OCI-LY7 (cell line): ENCODE measurements at regions not wholly inside any gene's neighbourhood (a gene's known extent, or its start where the extent isn't known, plus 50 kb on each side); places are given as distances from the start of the nearest gene placed in this dataset.

Experiments
- BruUV-seq: library from RNA; stranded (reverse); fragments of 400-500 nt; replicated peaks from 2 replicates; lab custom pipeline; 2021; lab: Mats Ljungman, UMichigan
- CTCF ChIA-PET: fragments of 300-600 bp; sonication (Branson Sonifier 250); formaldehyde crosslinking; loops from one replicate; lab custom pipeline; 2022; ENCODE audit warnings: antibody characterized with exemption; ENCODE audit not compliant: unreplicated experiment; lab: Charles Lee
- POLR2A ChIA-PET: fragments of 300-600 bp; sonication (Branson Sonifier 250); formaldehyde crosslinking; loops from one replicate; lab custom pipeline; 2022; ENCODE audit warnings: antibody characterized with exemption; lab: Charles Lee
- DNase-seq: peaks from one replicate; pipeline ENCODE4 v3.0.0-alpha.2; 2015; ENCODE audit warnings: low spot score
- H2AFZ ChIP-seq: fragments of 200-600 bp; sonication (generic), shearing (Covaris generic); 2 replicates; pipeline ENCODE4 v1.6.1; 2014; ENCODE audit warnings: mild to moderate bottlenecking, antibody characterized with exemption, low read length, moderate library complexity
- H3K27ac ChIP-seq: fragments of 200-600 bp; sonication (generic); 2 replicates; pipeline ENCODE4 v1.5.1; 2014; ENCODE audit warnings: mixed run types, low read depth, mild to moderate bottlenecking, moderate library complexity, low read length, inconsistent platforms; ENCODE audit not compliant: poor library complexity, severe bottlenecking
- H3K36me3 ChIP-seq: fragments of 200-600 bp; sonication (generic); 2 replicates; pipeline ENCODE4 v1.6.1; 2014; ENCODE audit warnings: mild to moderate bottlenecking, antibody characterized with exemption, low read length, moderate library complexity, mixed read lengths; ENCODE audit not compliant: insufficient read depth
- H3K4me1 ChIP-seq: fragments of 200-600 bp; sonication (generic); 2 replicates; pipeline ENCODE4 v1.5.1; 2014; ENCODE audit warnings: mild to moderate bottlenecking, low read length; ENCODE audit not compliant: insufficient read depth, poor library complexity, severe bottlenecking
- H3K4me2 ChIP-seq: fragments of 200-600 bp; sonication (generic); 2 replicates; pipeline ENCODE4 v1.6.1; 2014; ENCODE audit warnings: mild to moderate bottlenecking, low read length
- H3K4me3 ChIP-seq: fragments of 200-600 bp; sonication (generic); 2 replicates; pipeline ENCODE4 v1.5.1; 2014; ENCODE audit warnings: mild to moderate bottlenecking, low read depth, low read length; ENCODE audit not compliant: poor library complexity, severe bottlenecking
- H3K79me2 ChIP-seq: fragments of 200-600 bp; sonication (generic); 2 replicates; pipeline ENCODE4 v1.6.1; 2016; ENCODE audit warnings: low read depth, mild to moderate bottlenecking, low read length, moderate library complexity, mixed read lengths; ENCODE audit not compliant: insufficient read depth
- H3K9me2 ChIP-seq: fragments of 200-600 bp; sonication (generic); 2 replicates; pipeline ENCODE4 v1.6.1; 2016; ENCODE audit warnings: mild to moderate bottlenecking, low read length, mixed read lengths; ENCODE audit not compliant: insufficient read depth
- H3K9me3 ChIP-seq: fragments of 200-600 bp; sonication (generic); 2 replicates; pipeline ENCODE4 v1.6.1; 2014; ENCODE audit warnings: mild to moderate bottlenecking, mixed run types, low read length, mixed read lengths
- H4K20me1 ChIP-seq: fragments of 200-600 bp; sonication (generic); 2 replicates; pipeline ENCODE4 v1.6.1; 2014; ENCODE audit warnings: mild to moderate bottlenecking, antibody characterized with exemption, low read length, moderate library complexity, mixed read lengths; ENCODE audit not compliant: insufficient read depth
- CTCF ChIP-seq: fragments of 200-600 bp; sonication (generic); conservative IDR thresholded peaks from 2 replicates; pipeline ENCODE4 v1.5.1; 2014; ENCODE audit warnings: mild to moderate bottlenecking, antibody characterized with exemption, low read length, moderate library complexity, mixed read lengths
- EZH2phosphoT487 ChIP-seq: fragments of 200-600 bp; sonication (generic); IDR thresholded peaks from 2 replicates; pipeline ENCODE4 v1.6.1; 2018; ENCODE audit warnings: low read depth, borderline replicate concordance, mild to moderate bottlenecking, mixed run types, antibody characterized with exemption, low read length, moderate library complexity, mixed read lengths
- intact Hi-C: fragments of 100-400 bp; cut with micrococcal nuclease; formaldehyde crosslinking; loops from one replicate; pipeline ENCODE4 v1.10.0; 2022; ENCODE audit not compliant: unreplicated experiment

- Histone ChIP-seq H4K20me1 (no peaks in the 10 kb centered on the region), H3K4me3 (no peak overlapping the region)
- CTCF ChIA-PET: no interaction called here
These were observed 144.1 kb upstream of the CTTNBP2NL start for GRCh38 chr1:112251766-112252506.

GRCh38 chr1:112253366-112253765 lies 142.6 kb upstream of the CTTNBP2NL start:
- H3K36me3 ChIP-seq: no peaks in the 10 kb centered on the region
- no peak for DNase-seq
- H3K27ac ChIP-seq: no peak overlapping the region
- intact Hi-C loops: no loop called here
- no peaks in the 10 kb centered on the region for H3K4me1 ChIP-seq
- no peaks in the 10 kb centered on the region for H4K20me1 ChIP-seq
- BruUV-seq: no TSS peak
- no peaks in the 10 kb centered on the region for H3K9me2 ChIP-seq
- POLR2A ChIA-PET: no interaction called here
- CTCF ChIA-PET: no interaction called here
- TF ChIP-seq CTCF: no peak
- TF ChIP-seq EZH2phosphoT487: no peak
- H3K9me3 ChIP-seq: no peaks in the 10 kb centered on the region
- no peak overlapping the region for H3K4me2 ChIP-seq
- H3K79me2 ChIP-seq: no peaks in the 10 kb centered on the region
- no peak overlapping the region for H2AFZ ChIP-seq
- no peak overlapping the region for H3K4me3 ChIP-seq

More at GRCh38 chr1:112251766-112252506, 144.1 kb upstream of the CTTNBP2NL start:
- Histone ChIP-seq H2AFZ (no peak overlapping the region), H3K27ac (no peak overlapping the region), H3K9me3 (no peaks in the 10 kb centered on the region), H3K79me2 (no peaks in the 10 kb centered on the region), H3K4me1 (no peaks in the 10 kb centered on the region), H3K4me2 (no peak overlapping the region), H3K9me2 (no peaks in the 10 kb centered on the region), H3K36me3 (no peaks in the 10 kb centered on the region)
- no peak for DNase-seq
- POLR2A ChIA-PET: interaction anchor here (0.6 to 0.7 kb wide), 3 partner anchors 9 to 471 kb away, joined by 3 to 6 read pairs (median 4); no protein-coding TSS in a partner anchor
- intact Hi-C loops: no loop called here
- no TSS peak for BruUV-seq
- TF ChIP-seq EZH2phosphoT487: no peak
- TF ChIP-seq CTCF: no peak

GRCh38 chr1:112255080-112255479 lies 140.9 kb upstream of the CTTNBP2NL start:
- Histone ChIP-seq H3K4me3 (no peak overlapping the region), H4K20me1 (no peaks in the 10 kb centered on the region), H3K27ac (no peak overlapping the region), H3K9me2 (no peaks in the 10 kb centered on the region), H3K9me3 (no peaks in the 10 kb centered on the region), H2AFZ (no peak overlapping the region), H3K36me3 (no peaks in the 10 kb centered on the region), H3K4me2 (no peak overlapping the region), H3K79me2 (no peaks in the 10 kb centered on the region), H3K4me1 (no peaks in the 10 kb centered on the region)
- intact Hi-C loops: no loop called here
- no TSS peak for BruUV-seq
- no peak for DNase-seq
- ChIA-PET CTCF (no interaction called here), POLR2A (no interaction called here)
- TF ChIP-seq CTCF (no peak), EZH2phosphoT487 (no peak)
